Activated CD4-positive, alpha-beta T cell treated with anti-CD3 and anti-CD28 coated beads for 36 hours (primary cell): ENCODE measurements at regions not wholly inside any gene's neighbourhood (a gene's known extent, or its start where the extent isn't known, plus 50 kb on each side); places are given as distances from the start of the nearest gene placed in this dataset.

Experiments used
- ATAC-seq: fragments of 200-7000 bp; cut with Tn5 transposase; one replicate; pipeline ENCODE4 v1.10.0; 2021; ENCODE audit warnings: mild to moderate bottlenecking, moderate library complexity
- CTCF ChIA-PET: fragments of 350-600 bp; sonication (Branson Sonifier 250); formaldehyde crosslinking; loops from one replicate; lab custom pipeline; 2021; ENCODE audit warnings: antibody characterized with exemption; lab: Charles Lee
- POLR2A ChIA-PET: fragments of 350-600 bp; sonication (Branson Sonifier 250); formaldehyde crosslinking; loops from one replicate; lab custom pipeline; 2021; ENCODE audit warnings: antibody characterized with exemption, inconsistent platforms; lab: Charles Lee
- DNase-seq: peaks from one replicate; pipeline ENCODE4 v3.0.0-alpha.2; 2020
- H3K27ac Mint-ChIP-seq: one replicate; pipeline ENCODE4 v1.8.0; 2021; ENCODE audit warnings: mixed read lengths
- H3K27me3 Mint-ChIP-seq: one replicate; pipeline ENCODE4 v1.8.0; 2021; ENCODE audit warnings: mixed read lengths
- H3K36me3 Mint-ChIP-seq: one replicate; pipeline ENCODE4 v1.8.0; 2021; ENCODE audit warnings: low read depth, mixed read lengths
- H3K4me1 Mint-ChIP-seq: one replicate; pipeline ENCODE4 v1.8.0; 2021; ENCODE audit warnings: mixed read lengths
- H3K4me3 Mint-ChIP-seq: one replicate; pipeline ENCODE4 v1.8.0; 2021; ENCODE audit warnings: mild to moderate bottlenecking, moderate library complexity, mixed read lengths
- H3K9me3 Mint-ChIP-seq: one replicate; pipeline ENCODE4 v1.8.0; 2021; ENCODE audit warnings: low read depth, mixed read lengths
- intact Hi-C, 2 experiments: fragments of 100-400 bp; cut with DNase I in 1 of 2; cut with micrococcal nuclease in 1 of 2; formaldehyde crosslinking; loops; one replicate each; pipeline versions ENCODE4 v1.14.2 to v1.15.1; 2022 to 2024; cut with DNase I, micrococcal nuclease

DNA sequence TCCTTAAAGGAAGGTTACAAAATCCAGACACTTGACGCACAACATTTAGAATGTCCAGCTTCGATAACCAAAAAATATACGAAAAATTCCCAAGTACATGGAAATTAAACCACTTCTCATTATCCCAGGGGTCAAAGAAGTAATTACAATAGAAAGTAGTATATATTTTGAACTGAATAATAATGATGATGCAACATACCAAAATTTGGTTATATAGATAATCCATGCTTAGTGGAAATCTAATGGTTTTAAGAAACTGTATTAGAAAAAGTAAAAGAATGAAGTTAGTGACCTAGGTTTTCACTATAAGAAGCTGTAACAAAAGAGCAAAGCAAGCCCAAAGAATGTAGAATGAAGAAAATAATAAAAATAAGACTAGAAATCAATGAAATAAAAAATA, 204.0 kb upstream of the PUM3 start:
- Mint-ChIP-seq H3K36me3 (no peaks in the 10 kb centered on the region), H3K27me3 (peaks cover 2% of the 10 kb centered on the region), H3K4me3 (no peak overlapping the region), H3K4me1 (no peaks in the 10 kb centered on the region), H3K9me3 (peaks cover 2% of the 10 kb centered on the region), H3K27ac (no peak overlapping the region)
- CTCF ChIA-PET = no interaction called here
- intact Hi-C loops = no loop called here
- DNase-seq (no peak), ATAC-seq (no peak)
- POLR2A ChIA-PET = interaction anchor here (0.6 kb wide), 1 partner anchor 16 kb away, joined by 3 read pairs; no protein-coding TSS in a partner anchor

GRCh38 chr9:3045153-3045552, 201.3 kb upstream of the PUM3 start:
- H3K36me3 Mint-ChIP-seq = no peaks in the 10 kb centered on the region
- ChIA-PET CTCF (no interaction called here), POLR2A (no interaction called here)
- no peak for ATAC-seq
- H3K9me3 Mint-ChIP-seq = no peaks in the 10 kb centered on the region
- H3K4me1 Mint-ChIP-seq = no peaks in the 10 kb centered on the region
- intact Hi-C loops = no loop called here
- H3K27me3 Mint-ChIP-seq = peaks cover 2% of the 10 kb centered on the region
- H3K4me3 Mint-ChIP-seq = no peak overlapping the region
- H3K27ac Mint-ChIP-seq = no peak overlapping the region
- DNase-seq = no peak

DNA sequence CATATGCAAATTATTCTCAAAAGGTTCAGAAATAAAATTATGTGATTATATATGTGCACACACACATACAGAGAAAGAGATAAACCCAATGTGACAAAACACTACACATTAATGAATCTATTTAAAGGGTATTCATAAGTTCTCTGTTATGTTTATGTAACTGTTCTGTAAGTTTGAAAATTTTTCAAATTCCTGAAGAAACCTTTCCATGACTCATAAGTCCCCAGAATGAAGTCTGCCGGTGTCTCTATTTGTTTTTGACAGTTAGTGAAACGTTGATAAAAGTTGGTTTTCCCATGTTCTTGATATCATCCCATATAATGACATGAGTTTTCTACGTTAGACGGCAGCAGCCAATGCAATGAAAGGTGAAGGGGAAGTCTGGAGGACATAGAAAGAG, 199.5 kb upstream of the PUM3 start:
- peaks cover 2% of the 10 kb centered on the region for H3K27me3 Mint-ChIP-seq
- intact Hi-C loops = no loop called here

DNA sequence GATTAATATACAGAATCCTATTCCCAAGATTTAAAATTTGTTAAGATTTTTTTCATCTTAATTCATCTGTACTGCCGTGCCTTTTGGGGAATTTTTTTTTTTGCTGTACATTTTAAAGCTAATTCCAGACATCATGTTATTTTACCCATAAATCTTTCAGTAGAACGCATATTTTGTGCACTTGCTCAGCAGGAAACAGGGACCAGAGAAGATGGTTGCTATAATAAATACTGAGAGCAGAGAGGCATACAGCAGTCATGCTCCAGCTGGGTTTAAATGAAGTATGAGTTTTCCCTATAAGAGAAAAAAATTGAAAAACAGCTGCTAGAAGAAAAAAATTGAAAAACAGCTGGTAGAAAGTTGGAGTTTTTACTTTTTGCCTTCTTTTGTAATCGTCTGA, 196.9 kb upstream of the PUM3 start:
- Mint-ChIP-seq H3K36me3 (no peaks in the 10 kb centered on the region), H3K27me3 (peaks cover 2% of the 10 kb centered on the region), H3K27ac (no peak overlapping the region), H3K4me1 (no peaks in the 10 kb centered on the region), H3K4me3 (no peak overlapping the region), H3K9me3 (no peaks in the 10 kb centered on the region)
- DNase-seq = no peak
- CTCF ChIA-PET = interaction anchor here (0.6 to 1.3 kb wide), 2 partner anchors 18 to 36 kb away, joined by 3 to 4 read pairs; no protein-coding TSS in a partner anchor
- intact Hi-C loops = no loop called here
- POLR2A ChIA-PET = no interaction called here
- ATAC-seq = no peak

More for the DNA sequence above, 199.5 kb upstream of the PUM3 start:
- Mint-ChIP-seq H3K4me1 (no peaks in the 10 kb centered on the region), H3K9me3 (no peaks in the 10 kb centered on the region), H3K36me3 (no peaks in the 10 kb centered on the region), H3K4me3 (no peak overlapping the region), H3K27ac (no peak overlapping the region)
- no peak for ATAC-seq
- CTCF ChIA-PET = no interaction called here
- POLR2A ChIA-PET = no interaction called here
- DNase-seq = no peak

- ATAC-seq (no peak), DNase-seq (no peak)
- no peaks in the 10 kb centered on the region for H3K9me3 Mint-ChIP-seq
- CTCF ChIA-PET = no interaction called here
- POLR2A ChIA-PET = no interaction called here
- H3K4me3 Mint-ChIP-seq = no peak overlapping the region
- peaks cover 7% of the 10 kb centered on the region for H3K27me3 Mint-ChIP-seq
- no peak overlapping the region for H3K27ac Mint-ChIP-seq
- no peaks in the 10 kb centered on the region for H3K4me1 Mint-ChIP-seq
- intact Hi-C loops = no loop called here
- no peaks in the 10 kb centered on the region for H3K36me3 Mint-ChIP-seq
These were observed 192.4 kb upstream of the PUM3 start for GRCh38 chr9:3036333-3036700.

DNA sequence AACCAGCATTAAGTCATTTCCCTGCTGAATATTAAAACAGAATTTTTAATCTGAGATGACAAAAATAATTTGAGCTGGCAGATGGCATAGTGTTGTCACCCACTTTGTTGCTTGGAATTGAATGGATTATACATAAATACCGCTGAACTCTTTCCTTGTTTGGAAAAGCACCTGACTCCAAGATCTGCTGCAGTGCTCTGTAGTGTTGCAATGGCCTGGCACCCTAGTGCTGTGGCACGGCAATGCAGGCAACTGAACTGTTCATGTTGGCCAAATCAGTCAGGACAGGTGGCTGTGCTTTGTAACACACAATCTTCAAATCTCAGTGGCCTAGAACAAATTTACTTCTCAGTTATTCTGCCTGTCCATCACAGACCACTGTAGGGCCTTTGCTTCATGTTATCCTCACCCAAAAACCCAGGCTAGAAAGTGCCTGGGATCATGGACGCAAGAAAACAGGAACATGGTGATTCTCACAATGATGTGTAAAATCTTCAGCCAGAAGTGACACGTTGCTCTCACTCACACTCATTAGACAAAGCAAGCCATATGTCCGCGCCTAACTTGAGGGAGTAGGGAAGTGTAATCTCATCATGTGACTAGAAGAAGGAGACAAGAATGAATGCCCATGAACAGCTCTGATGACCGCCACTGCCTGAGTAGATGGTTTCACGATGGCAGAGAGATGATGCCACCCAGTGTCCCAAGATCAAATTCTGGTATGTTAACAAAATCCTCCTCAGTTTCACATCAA, 191.9 kb upstream of the PUM3 start:
- POLR2A ChIA-PET = no interaction called here

GRCh38 chr9:3032898-3033297, 189.0 kb upstream of the PUM3 start:
- intact Hi-C loops = loop anchor here in 1 of 2 experiments (5.0 kb wide), 1 partner anchor 464 kb away; no protein-coding TSS in a partner anchor
- peaks cover 11% of the 10 kb centered on the region for H3K27me3 Mint-ChIP-seq
- H3K4me1 Mint-ChIP-seq = no peaks in the 10 kb centered on the region
- H3K9me3 Mint-ChIP-seq = no peaks in the 10 kb centered on the region
- POLR2A ChIA-PET = no interaction called here
- CTCF ChIA-PET = interaction anchor here (0.5 kb wide), 1 partner anchor 27 kb away, joined by 5 read pairs; no protein-coding TSS in a partner anchor
- ATAC-seq (no peak), DNase-seq (no peak)
- no peak overlapping the region for H3K27ac Mint-ChIP-seq
- no peak overlapping the region for H3K4me3 Mint-ChIP-seq
- no peaks in the 10 kb centered on the region for H3K36me3 Mint-ChIP-seq

More for the DNA sequence above, 191.9 kb upstream of the PUM3 start:
- Mint-ChIP-seq H3K9me3 (no peaks in the 10 kb centered on the region), H3K4me1 (no peaks in the 10 kb centered on the region), H3K27ac (no peak overlapping the region), H3K36me3 (no peaks in the 10 kb centered on the region), H3K4me3 (no peak overlapping the region), H3K27me3 (peaks cover 7% of the 10 kb centered on the region)
- ATAC-seq (no peak), DNase-seq (no peak)
- intact Hi-C loops = no loop called here
- CTCF ChIA-PET = no interaction called here

- ATAC-seq (no peak), DNase-seq (no peak)
- ChIA-PET POLR2A (no interaction called here), CTCF (interaction anchor here (0.6 kb wide), 1 partner anchor 654 kb away, joined by 4 read pairs; no protein-coding TSS in a partner anchor)
- intact Hi-C loops = no loop called here
- no peaks in the 10 kb centered on the region for H3K9me3 Mint-ChIP-seq
- H3K27me3 Mint-ChIP-seq = peaks cover 10% of the 10 kb centered on the region
- H3K36me3 Mint-ChIP-seq = no peaks in the 10 kb centered on the region
- no peak overlapping the region for H3K27ac Mint-ChIP-seq
- no peak overlapping the region for H3K4me3 Mint-ChIP-seq
- no peaks in the 10 kb centered on the region for H3K4me1 Mint-ChIP-seq
These were observed 184.6 kb upstream of the PUM3 start for GRCh38 chr9:3028535-3028934.

GRCh38 chr9:3027210-3027609, 183.3 kb upstream of the PUM3 start:
- DNase-seq = no peak
- POLR2A ChIA-PET = no interaction called here
- Mint-ChIP-seq H3K27ac (no peak overlapping the region), H3K27me3 (peaks cover 18% of the 10 kb centered on the region), H3K4me3 (no peak overlapping the region), H3K36me3 (no peaks in the 10 kb centered on the region), H3K9me3 (no peaks in the 10 kb centered on the region), H3K4me1 (no peaks in the 10 kb centered on the region)
- CTCF ChIA-PET = interaction anchor here (0.7 kb wide), 1 partner anchor 69 kb away, joined by 3 read pairs; no protein-coding TSS in a partner anchor
- intact Hi-C loops = no loop called here
- no peak for ATAC-seq

GRCh38 chr9:3023449-3023848, 179.6 kb upstream of the PUM3 start:
- peak; percentile 7 for DNase-seq
- intact Hi-C loops = no loop called here
- Mint-ChIP-seq H3K4me1 (no peaks in the 10 kb centered on the region), H3K36me3 (no peaks in the 10 kb centered on the region), H3K27me3 (peaks cover 22% of the 10 kb centered on the region), H3K9me3 (no peaks in the 10 kb centered on the region), H3K4me3 (no peak overlapping the region), H3K27ac (no peak overlapping the region)
- ChIA-PET POLR2A (no interaction called here), CTCF (interaction anchor here (1.0 kb wide), 1 partner anchor 17 kb away, joined by 4 read pairs; no protein-coding TSS in a partner anchor)
- ATAC-seq = peak; percentile 42

DNA sequence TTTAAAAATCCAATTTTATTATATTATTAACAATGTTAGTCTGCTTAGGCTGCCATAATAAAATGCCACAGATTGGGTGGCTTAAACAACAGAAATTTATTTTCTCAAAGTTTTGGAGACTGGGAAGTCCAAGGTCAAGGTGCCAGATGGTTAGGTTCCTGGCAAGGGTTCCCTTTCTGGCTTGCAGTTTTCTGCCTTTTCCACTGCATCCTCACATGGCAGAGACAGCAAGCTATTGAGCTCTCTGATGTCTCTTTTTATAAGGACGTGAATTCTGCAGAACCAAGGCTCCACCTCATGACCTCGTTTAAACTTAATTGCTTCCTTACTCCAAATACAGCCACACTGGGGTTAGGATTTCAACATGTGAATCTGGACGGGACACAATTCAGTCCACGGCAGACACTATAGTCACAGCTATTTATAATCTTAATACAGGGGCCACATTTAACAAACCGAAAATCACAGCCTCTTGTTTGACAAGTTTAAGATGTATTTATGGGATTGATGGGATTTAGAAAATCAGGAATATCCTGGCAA, 174.9 kb upstream of the PUM3 start:
- Mint-ChIP-seq H3K4me1 (no peaks in the 10 kb centered on the region), H3K27me3 (peaks cover 15% of the 10 kb centered on the region), H3K4me3 (no peak overlapping the region), H3K36me3 (no peaks in the 10 kb centered on the region), H3K27ac (no peak overlapping the region), H3K9me3 (no peaks in the 10 kb centered on the region)
- intact Hi-C loops = no loop called here
- DNase-seq (no peak), ATAC-seq (no peak)
- POLR2A ChIA-PET = no interaction called here
- CTCF ChIA-PET = no interaction called here

DNA sequence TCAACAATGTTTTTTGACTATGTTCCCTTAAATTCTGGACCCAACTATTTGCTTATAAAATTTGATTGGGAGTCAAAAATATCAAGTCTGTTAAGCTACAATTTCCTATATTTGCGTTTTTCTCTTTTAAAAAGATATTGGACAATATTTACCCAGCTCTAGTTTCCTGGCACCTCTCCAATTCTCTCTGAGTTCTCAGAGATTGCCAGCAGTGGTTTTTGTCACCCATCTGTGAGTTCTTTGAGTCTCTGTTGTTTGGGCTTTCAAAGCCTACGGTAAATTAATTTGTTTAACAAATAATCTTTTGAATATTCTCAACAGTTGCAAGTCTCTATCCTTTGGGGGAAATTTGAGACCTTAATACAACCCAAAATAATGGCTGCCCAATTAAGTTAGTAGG, 174.2 kb upstream of the PUM3 start:
- CTCF ChIA-PET = no interaction called here
- no peaks in the 10 kb centered on the region for H3K4me1 Mint-ChIP-seq
- intact Hi-C loops = no loop called here
- no peaks in the 10 kb centered on the region for H3K36me3 Mint-ChIP-seq
- POLR2A ChIA-PET = no interaction called here
- no peak overlapping the region for H3K27ac Mint-ChIP-seq
- H3K4me3 Mint-ChIP-seq = no peak overlapping the region
- ATAC-seq (no peak), DNase-seq (no peak)
- no peaks in the 10 kb centered on the region for H3K9me3 Mint-ChIP-seq
- H3K27me3 Mint-ChIP-seq = peaks cover 14% of the 10 kb centered on the region
